GM21786 (cell line): ENCODE measurements at regions not wholly inside any gene's neighbourhood (a gene's known extent, or its start where the extent isn't known, plus 50 kb on each side); places are given as distances from the start of the nearest gene placed in this dataset.
"Not testable (repeated sequence)": the region's sequence is repeated elsewhere in the genome, so short reads cannot be mapped to it uniquely, and the experiment has no call there.

Experiments used
- ATAC-seq: cut with Tn5 transposase; IDR thresholded peaks from one replicate; pipeline ENCODE4 v1.9.1; 2021; ENCODE audit not compliant: unreplicated experiment

DNA sequence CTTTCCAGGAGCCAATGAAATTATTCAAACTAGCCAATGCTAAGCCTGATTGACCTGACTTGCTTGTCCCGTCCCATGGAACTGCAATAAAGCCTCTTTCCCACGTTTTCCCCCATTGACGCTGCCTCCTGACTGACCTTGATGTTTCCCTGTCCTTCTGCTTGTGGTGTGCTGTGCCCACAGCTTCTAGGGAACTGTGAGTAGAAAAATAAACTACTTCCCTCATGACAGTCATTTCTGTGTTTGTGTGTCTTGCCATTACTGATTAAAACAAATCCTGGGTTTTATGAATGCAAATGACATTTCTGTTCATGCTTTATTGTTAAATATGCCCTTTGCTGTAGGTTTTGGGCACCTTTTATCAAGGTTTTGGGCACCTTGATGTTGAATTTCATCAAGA, 91.3 kb upstream of the ABI1 start:
- no peak for ATAC-seq

- no peak for ATAC-seq
Observed at GRCh38 chr10:26951650-26952049, 90.9 kb upstream of the ABI1 start.

- ATAC-seq: peak; percentile 56
Observed at GRCh38 chr10:26950934-26951333, 90.2 kb upstream of the ABI1 start.

- ATAC-seq: no peak
Observed at GRCh38 chr10:26946102-26946811, 85.5 kb upstream of the ABI1 start.

DNA sequence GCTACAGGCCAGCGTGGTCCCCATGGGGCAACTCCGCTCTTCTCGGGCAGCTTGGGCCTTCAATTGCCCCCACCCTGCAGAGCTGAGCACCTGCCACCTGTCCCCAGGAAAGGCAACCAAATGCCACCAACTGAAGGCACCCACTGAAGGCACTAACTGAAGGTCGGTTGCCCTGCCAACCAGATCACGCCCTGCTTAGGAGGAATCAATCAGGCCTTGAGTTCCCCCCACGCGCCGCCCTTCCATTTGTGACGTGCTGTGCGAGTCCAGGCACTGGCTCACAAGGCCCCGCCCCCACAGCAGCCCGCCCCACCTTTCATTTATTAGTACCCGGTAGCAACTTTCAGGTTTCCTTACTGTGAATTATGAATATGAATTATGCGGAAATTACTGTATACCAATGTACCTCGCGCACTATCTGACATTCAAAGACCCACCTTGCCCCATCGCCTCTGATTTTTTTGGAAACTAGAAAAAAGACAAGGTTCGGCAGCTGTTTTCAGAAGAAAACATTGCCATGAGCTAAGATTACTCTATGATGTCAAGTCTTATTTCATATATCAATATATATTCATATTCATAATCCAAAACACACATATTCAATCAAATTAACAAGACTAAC, 83.6 kb upstream of the ABI1 start:
- no peak for ATAC-seq

DNA sequence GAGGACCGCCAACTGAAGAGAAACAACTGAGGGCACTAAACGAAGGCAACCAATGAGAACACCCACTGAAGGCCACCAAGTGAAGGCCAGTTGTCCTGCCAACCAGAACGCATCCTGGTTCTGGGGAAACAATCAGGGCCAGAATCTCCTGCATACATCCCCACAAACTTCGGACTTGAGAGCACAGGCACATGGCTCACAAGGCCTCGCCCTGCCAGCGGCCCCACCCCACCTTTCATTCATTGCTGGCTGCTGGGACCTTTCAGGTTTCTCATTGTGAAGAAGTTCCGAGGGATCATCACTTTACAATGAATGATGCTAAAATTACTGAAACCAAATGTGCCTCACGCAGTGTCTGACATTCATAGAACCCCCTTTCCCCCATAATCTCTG, 79.2 kb upstream of the ABI1 start:
- ATAC-seq: no peak

DNA sequence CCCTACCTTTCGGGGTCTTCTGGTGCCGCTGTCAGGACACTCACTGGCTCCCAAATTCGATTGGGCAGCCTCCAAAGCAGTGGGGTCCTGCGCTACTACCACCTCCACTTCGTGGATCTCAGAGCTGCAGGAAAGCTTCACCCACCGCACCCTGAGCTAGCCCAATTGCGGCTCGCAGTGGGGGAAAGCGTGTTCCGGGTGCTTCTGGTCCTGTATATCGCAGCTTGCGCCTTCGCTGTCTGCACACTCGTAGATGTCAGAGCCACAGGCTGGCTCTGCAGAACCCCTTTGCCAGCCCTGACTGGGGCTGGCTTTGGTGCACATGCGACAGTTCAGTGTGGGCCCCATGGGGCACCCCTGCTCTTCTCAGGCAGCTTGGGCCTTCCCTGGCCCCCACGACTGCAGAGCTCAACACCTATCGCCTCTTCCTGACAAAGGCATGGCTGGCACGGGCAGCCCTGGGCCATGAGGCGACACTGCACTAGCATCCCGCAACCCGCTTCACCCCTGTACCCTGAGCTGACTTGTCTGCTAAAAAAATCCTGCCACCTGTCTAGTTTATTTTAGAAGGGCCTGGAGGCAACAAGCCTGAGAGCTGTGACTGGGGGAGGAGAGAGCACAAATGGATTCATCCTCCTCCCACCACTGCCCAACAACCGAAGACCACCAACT, 78.7 kb upstream of the ABI1 start:
- ATAC-seq: no peak

DNA sequence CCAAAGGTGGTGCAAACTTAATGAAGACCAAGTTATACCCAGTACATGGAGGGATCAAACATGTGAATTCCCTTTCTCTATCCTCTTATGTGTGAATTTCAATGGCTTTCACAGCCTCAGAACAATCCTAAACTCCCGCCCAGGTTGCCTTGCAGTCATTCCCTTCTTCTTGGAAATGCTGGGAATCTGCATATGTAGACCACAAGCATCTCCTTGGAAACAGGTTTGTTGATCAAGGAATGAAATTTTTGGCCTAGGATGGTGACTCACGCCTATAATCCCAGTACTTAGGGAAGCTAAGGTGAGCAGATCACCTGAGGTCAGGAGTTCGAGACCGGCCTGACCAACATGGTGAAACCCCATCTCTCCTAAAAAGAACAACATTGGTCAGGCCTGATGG, 77.8 kb upstream of the ABI1 start:
- ATAC-seq: no peak

- no peak for ATAC-seq
Observed at GRCh38 chr10:26937371-26937770, 76.6 kb upstream of the ABI1 start.

DNA sequence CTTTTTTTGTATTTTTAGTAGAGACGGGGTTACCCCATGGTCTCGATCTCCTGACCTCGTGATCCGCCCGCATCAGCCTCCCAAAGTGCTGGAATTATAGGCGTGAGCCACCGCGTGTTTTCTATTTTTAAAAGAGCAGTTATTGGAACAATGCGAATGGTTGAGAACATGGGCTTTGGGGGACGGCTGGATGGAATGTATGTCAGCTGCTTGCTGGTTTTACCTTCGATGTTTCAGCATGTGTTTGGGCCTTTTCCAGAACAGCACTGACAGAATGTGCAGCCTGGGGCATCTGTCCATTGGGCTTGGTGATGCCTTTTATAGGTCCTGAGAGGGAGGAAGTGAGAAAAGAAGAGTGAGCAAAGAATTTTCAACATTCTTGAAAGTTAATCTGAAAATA, 73.4 kb upstream of the ABI1 start:
- not testable (repeated sequence) for ATAC-seq

DNA sequence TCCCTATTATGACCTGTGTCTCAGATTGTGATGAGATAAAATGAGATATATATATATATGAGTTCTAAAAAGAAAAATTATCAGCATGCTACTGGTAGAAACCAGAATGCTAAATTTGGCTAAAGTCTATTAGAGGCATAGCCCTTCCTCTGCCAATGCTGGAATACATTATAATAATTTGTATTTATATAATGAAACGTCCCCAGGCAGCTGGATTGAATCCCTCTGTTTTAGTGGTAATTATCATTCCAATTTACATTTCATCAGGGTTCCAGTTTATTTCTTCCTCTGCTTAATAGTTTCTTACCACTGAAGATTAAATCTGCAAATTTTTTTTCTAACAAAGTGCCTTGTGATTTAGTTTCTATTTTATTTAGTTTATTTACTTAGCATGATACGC, 71.8 kb upstream of the ABI1 start:
- no peak for ATAC-seq

DNA sequence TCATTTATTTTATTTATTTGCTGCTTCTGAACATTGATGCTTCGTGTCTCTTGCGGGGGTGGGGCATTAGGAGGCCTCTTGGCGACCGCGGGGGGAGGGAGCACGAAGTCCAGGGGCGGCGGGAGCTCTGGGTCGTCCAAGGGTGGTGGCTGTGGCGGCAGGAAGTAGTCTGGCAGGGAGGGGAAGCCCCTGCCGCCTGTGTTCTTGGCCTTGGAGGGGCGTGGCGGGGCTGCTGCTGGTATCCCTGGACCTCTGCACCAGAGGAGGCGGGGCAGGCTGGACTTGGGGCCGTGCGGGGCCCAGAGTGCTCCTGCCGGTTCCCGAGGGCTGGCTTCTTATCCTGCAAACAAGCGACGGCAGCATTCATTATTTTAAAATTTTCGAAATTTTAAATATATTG, 70.5 kb upstream of the ABI1 start:
- ATAC-seq: peak; percentile 96

DNA sequence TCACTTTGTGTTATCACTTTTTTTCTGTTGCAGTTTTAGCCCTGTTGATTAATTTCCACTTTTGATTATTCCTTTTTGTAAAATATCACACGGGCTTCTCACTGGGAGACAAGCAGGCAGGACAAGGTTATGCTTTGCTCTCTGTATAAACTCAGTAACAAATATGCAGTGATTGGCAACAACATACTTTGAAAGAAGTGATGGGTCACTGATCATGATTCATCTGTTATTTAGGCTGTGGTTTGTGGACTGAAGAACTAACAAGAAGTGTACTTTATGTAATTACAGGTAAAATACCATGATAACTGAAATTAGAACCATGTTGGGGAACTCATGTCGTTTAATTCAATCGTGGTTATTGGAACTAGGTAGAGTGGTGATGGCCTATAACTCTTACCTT, 62.1 kb upstream of the ABI1 start:
- ATAC-seq: not testable (repeated sequence)

DNA sequence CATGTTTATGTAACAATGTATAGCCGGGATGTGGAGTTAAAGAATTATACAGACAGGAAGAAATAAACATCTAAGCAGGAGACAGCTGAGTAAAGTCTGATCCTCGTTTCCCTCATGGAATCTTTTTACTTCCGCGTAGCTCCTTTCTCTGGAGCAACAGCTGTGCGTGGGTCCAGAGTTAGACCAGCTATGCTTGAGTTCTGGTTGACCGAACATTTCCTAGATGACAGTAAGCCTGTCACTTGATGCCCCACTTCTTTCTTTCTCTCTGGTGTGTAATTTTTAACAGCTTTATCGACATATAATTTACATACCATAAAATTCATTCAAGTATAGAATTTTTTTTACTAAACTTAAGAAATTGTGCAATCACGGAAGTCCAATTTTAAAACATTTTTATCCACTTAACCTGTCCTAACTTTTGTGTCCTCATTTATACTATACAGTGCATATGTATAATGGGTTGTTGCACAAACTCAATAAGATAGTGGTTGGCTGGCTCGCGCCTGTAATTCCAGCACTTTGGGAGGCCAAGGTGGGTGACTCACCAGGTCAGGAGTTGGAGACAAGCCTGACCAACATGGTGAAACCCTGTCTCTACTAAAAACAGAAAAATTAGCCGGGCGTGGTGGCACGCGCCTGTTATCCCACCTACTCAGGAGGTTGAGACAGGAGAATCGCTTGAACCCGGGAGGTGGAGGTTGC, 58.5 kb upstream of the ABI1 start:
- not testable (repeated sequence) for ATAC-seq

- ATAC-seq: no peak
Observed at GRCh38 chr10:26914898-26915297, 54.1 kb upstream of the ABI1 start.

DNA sequence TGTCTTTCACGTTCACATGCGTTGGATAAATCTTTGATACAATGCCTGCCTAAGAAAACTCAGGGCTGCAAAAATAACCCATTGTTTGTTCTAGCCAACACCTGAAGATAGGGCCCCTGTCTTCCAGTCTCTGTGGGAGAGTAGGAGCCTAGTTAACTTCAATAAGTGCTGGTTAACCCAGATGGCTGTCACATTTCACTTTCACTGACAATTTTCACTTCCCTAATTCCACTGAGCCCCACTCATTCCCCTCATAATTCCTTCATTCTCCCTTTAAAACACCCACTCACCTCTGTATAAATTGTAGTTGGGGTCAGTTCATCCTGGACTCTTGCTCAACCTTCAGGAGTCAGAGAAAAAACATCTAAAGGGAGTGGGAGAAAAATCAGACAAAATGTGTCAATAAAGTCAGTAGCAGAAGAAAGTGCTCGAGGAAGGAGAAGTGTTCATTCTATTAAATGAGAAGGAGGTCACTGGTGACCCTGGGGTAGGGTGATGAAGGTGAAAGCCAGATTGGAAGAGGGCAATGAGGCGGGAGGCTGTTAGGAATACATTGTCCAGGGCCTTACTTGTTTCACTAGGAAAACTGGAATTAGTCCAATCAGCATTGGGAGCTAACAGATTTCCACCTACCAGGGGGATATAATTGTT, 51.2 kb upstream of the ABI1 start:
- ATAC-seq: peak; percentile 91
